Karpas-422 (cell line): ENCODE measurements at regions not wholly inside any gene's neighbourhood (a gene's known extent, or its start where the extent isn't known, plus 50 kb on each side); places are given as distances from the start of the nearest gene placed in this dataset.

ENCODE experiments used
- DNase-seq: peaks from one replicate; pipeline ENCODE4 v3.0.0-alpha.2; 2015
- H2AFZ ChIP-seq: fragments of 200-600 bp; sonication (generic); 2 replicates; pipeline ENCODE4 v1.6.1; 2014; ENCODE audit warnings: antibody characterized with exemption, low read length, mixed read lengths
- H3K27ac ChIP-seq: fragments of 200-600 bp; sonication (generic); 2 replicates; pipeline ENCODE4 v1.5.1; 2014; ENCODE audit warnings: mild to moderate bottlenecking, low read length, moderate library complexity
- H3K27me3 ChIP-seq: fragments of 200-600 bp; sonication (generic); 2 replicates; pipeline ENCODE4 v1.6.1; 2014; ENCODE audit warnings: low read length, mixed read lengths
- H3K36me3 ChIP-seq: fragments of 200-600 bp; sonication (generic); 2 replicates; pipeline ENCODE4 v1.6.1; 2014; ENCODE audit warnings: low read length, mixed read lengths; ENCODE audit not compliant: insufficient read depth
- H3K4me1 ChIP-seq: fragments of 200-600 bp; sonication (generic); 2 replicates; pipeline ENCODE4 v1.6.1; 2014; ENCODE audit warnings: mild to moderate bottlenecking, low read length, mixed read lengths
- H3K4me2 ChIP-seq: fragments of 200-600 bp; sonication (generic); 2 replicates; pipeline ENCODE4 v1.6.1; 2014; ENCODE audit warnings: low read length, low read depth, mild to moderate bottlenecking; ENCODE audit not compliant: poor library complexity, severe bottlenecking
- H3K4me3 ChIP-seq: fragments of 200-600 bp; sonication (generic); 2 replicates; pipeline ENCODE4 v1.5.1; 2014; ENCODE audit warnings: mild to moderate bottlenecking, antibody characterized with exemption, low read length, mixed read lengths
- H3K79me2 ChIP-seq: fragments of 200-600 bp; sonication (generic); 2 replicates; pipeline ENCODE4 v1.6.1; 2014; ENCODE audit warnings: mild to moderate bottlenecking, low read length, mixed read lengths
- H3K9ac ChIP-seq: fragments of 200-600 bp; sonication (generic); 2 replicates; pipeline ENCODE4 v1.6.0; 2014; ENCODE audit warnings: low read length
- H3K9me2 ChIP-seq: fragments of 200-600 bp; sonication (generic), shearing (Covaris generic); replicated peaks from 2 replicates; pipeline ENCODE4 v1.6.0; 2014; ENCODE audit warnings: mild to moderate bottlenecking, low read length, moderate library complexity; ENCODE audit not compliant: insufficient read depth
- H3K9me3 ChIP-seq: fragments of 300-700, 200-600 bp; sonication (generic); 2 replicates; pipeline ENCODE4 v1.6.1; 2014; ENCODE audit warnings: low read length, mixed read lengths
- H4K20me1 ChIP-seq: fragments of 200-600 bp; sonication (generic); 2 replicates; pipeline ENCODE4 v1.6.1; 2014; ENCODE audit warnings: mild to moderate bottlenecking, antibody characterized with exemption, low read length, low read depth; ENCODE audit not compliant: insufficient read depth

DNA sequence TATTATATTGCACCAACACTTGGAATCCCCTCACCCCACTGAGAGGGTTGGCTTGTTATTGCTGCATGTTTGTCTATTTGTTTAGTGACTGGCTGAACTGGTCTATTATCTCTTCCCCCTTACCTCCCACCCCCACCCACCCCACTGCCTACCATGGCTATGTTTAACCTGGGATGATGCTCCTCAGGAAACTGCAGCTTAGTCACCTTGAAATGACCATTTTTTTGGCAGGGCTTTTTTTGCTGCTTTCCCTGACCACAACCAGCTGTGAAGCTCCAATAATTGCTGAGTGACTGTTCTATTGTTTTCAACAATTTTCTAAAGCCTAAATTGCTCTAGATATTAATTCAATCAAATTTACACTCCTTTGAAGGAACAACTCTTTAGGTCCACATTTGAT lies 137.9 kb upstream of the CADM2 start:
- Histone ChIP-seq H2AFZ (no peak overlapping the region), H3K4me2 (no peak overlapping the region), H4K20me1 (no peaks in the 10 kb centered on the region), H3K27me3 (no peaks in the 10 kb centered on the region), H3K4me1 (no peaks in the 10 kb centered on the region), H3K9ac (no peak overlapping the region), H3K36me3 (no peaks in the 10 kb centered on the region), H3K4me3 (no peak overlapping the region), H3K9me2 (no peaks in the 10 kb centered on the region), H3K9me3 (no peaks in the 10 kb centered on the region; the same call in 1 of the 2 replicates), H3K27ac (no peak overlapping the region), H3K79me2 (no peaks in the 10 kb centered on the region)
- no peak for DNase-seq

DNA sequence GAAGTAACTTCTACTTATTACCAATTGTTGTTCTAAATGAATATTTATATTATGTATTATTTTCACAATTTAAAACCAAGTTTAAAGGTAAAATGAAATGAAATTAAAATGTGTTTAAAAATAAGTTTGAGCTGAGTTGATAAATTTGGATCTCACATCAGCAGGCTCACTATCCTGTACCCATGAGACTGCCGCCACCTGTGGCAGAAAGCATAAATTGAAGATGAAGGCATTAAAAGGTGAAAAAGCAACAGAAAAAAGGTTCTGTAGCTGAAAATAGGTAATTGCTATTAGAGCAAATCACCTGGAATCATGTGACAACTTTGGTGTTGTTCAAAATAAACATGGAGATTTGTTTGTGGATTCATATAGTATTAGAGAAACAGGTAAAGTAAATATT lies 133.0 kb upstream of the CADM2 start:
- Histone ChIP-seq H4K20me1 (no peaks in the 10 kb centered on the region), H3K4me3 (no peak overlapping the region), H3K79me2 (no peaks in the 10 kb centered on the region), H2AFZ (no peak overlapping the region), H3K27me3 (no peaks in the 10 kb centered on the region), H3K27ac (no peak overlapping the region), H3K4me1 (no peaks in the 10 kb centered on the region), H3K9me3 (peaks cover 2% of the 10 kb centered on the region; the same call in 1 of the 2 replicates), H3K9me2 (no peaks in the 10 kb centered on the region), H3K9ac (no peak overlapping the region), H3K36me3 (no peaks in the 10 kb centered on the region), H3K4me2 (no peak overlapping the region)
- no peak for DNase-seq

DNA sequence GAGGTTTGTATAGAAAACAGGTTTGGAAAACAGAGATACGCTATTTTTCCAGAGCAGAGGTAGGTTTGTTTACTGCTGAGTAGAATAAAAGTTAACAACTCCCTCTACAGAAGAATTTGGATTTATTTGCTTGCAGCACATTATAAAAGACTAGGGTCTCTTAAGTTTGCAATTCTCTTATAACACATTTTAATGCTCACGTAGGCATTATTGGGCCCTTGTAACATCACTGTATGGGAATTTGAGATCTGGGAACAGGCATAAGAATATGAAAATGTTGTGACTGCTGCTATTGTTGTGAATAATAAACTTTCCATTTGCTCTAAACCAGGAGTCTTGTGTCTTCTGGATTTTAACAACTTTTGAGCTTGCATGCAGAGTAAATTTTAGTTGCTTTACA lies 128.3 kb upstream of the CADM2 start:
- no peak for DNase-seq
- no peaks in the 10 kb centered on the region for H3K9me2 ChIP-seq
- H3K9ac ChIP-seq, result no peak overlapping the region
- no peaks in the 10 kb centered on the region for H3K79me2 ChIP-seq
- H3K27me3 ChIP-seq, result no peaks in the 10 kb centered on the region
- H3K4me3 ChIP-seq, result no peak overlapping the region
- no peak overlapping the region for H3K4me2 ChIP-seq
- no peak overlapping the region for H3K27ac ChIP-seq
- no peaks in the 10 kb centered on the region for H3K4me1 ChIP-seq
- H3K36me3 ChIP-seq, result no peaks in the 10 kb centered on the region
- H3K9me3 ChIP-seq, result peaks cover 2% of the 10 kb centered on the region; the same call in 1 of the 2 replicates
- no peak overlapping the region for H2AFZ ChIP-seq
- no peaks in the 10 kb centered on the region for H4K20me1 ChIP-seq

DNA sequence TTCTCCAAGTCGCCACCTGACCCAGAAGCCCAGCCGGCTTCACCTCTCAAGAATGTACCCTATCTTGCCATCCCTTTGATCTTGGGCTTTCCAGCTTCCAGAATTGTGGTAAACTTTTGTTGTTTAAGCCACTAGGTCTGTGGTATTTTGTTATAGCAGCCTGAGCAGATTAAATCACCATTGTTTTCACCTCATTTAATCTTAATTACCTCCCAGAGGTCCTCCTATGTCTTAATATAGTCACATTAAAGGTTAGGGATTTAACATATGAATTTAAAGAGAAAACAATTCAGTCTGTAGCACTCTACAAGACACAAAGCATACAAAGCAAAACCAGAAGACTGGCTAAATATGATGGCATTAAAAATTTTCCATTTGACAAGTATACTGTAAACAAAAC lies 123.4 kb upstream of the CADM2 start:
- Histone ChIP-seq H3K4me2 (no peak overlapping the region), H4K20me1 (no peaks in the 10 kb centered on the region), H3K4me3 (no peak overlapping the region), H3K9me3 (peaks cover 2% of the 10 kb centered on the region; the same call in 1 of the 2 replicates), H3K9me2 (0 out of 2 replicates have a peak, but pooled peaks cover 2% of the 10 kb centered on the region), H3K36me3 (no peaks in the 10 kb centered on the region), H3K9ac (no peak overlapping the region), H2AFZ (no peak overlapping the region), H3K4me1 (no peaks in the 10 kb centered on the region), H3K27me3 (no peaks in the 10 kb centered on the region), H3K79me2 (no peaks in the 10 kb centered on the region), H3K27ac (no peak overlapping the region)
- DNase-seq, result no peak

DNA sequence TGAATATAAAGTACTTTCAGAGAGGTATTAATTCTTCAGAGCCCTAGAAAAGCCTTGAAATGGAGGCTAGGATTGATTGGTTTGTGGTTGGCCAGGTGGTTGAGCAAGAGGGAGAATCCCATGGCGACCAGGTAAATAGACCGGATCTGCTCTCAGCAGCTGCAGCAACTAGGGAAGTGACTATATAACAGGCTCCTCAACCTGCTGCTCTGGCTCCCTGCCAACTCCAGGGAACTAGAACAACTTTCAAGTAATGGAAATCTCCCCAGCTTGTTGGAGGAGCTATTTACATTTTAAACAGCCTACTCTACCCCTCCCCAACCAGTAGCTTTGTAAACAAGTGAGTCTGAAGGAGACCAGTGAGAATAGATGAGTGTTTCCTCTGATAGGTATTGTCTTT lies 121.8 kb upstream of the CADM2 start:
- Histone ChIP-seq H4K20me1 (no peaks in the 10 kb centered on the region), H3K79me2 (no peaks in the 10 kb centered on the region), H3K27ac (no peak overlapping the region), H3K36me3 (no peaks in the 10 kb centered on the region), H3K9me2 (0 out of 2 replicates have a peak, but pooled peaks cover 2% of the 10 kb centered on the region), H3K27me3 (no peaks in the 10 kb centered on the region), H3K9ac (no peak overlapping the region), H3K4me2 (no peak overlapping the region), H3K4me1 (no peaks in the 10 kb centered on the region), H3K4me3 (no peak overlapping the region), H3K9me3 (no peaks in the 10 kb centered on the region), H2AFZ (no peak overlapping the region)
- no peak for DNase-seq

DNA sequence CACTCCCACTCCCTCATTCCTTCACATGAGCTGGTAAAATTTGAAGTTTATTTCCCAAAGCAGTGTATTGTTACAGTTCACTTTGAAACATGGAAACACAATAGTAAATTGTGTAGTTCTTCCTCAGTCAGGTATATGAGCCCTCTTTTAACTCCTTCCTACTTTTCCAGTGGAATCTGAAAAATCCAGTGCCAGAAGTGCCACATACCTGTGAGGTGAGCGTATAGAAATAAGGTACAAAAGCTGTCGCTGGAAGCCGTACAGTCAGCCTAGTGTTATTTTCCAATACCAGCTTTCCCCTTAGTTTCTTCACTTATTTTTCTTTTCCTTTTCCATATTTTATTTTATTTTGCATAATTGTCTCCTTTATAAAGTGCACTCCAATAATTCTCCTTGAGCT lies 81.7 kb upstream of the CADM2 start:
- Histone ChIP-seq H3K4me2 (no peak overlapping the region), H3K4me1 (no peaks in the 10 kb centered on the region), H3K9me2 (no peaks in the 10 kb centered on the region), H3K9me3 (peaks cover 7% of the 10 kb centered on the region), H3K36me3 (no peaks in the 10 kb centered on the region), H2AFZ (no peak overlapping the region), H4K20me1 (no peaks in the 10 kb centered on the region), H3K79me2 (no peaks in the 10 kb centered on the region), H3K27me3 (no peaks in the 10 kb centered on the region), H3K27ac (no peak overlapping the region), H3K4me3 (no peak overlapping the region), H3K9ac (no peak overlapping the region)
- no peak for DNase-seq

DNA sequence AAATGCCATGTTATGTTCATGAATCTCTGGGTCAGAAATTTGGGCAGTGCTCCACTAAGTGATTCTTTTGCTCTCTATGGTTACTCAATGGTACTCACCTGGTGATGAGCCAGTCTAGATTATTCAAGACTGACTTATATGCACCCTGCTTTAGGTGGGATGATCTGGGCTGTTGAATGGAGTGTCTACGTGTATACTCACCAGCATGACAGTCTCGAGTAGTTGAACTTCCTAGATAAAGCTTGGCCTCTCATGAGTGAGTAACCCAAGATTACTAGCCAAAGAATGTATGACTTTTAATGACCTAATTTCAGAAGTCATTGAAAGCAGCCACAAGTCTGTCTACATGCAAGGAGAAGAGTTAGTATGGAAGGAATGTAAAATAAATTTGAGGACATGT lies 77.5 kb upstream of the CADM2 start:
- Histone ChIP-seq H3K9me2 (no peaks in the 10 kb centered on the region), H3K27me3 (no peaks in the 10 kb centered on the region), H2AFZ (no peak overlapping the region), H3K9me3 (peaks cover 7% of the 10 kb centered on the region), H3K4me1 (no peaks in the 10 kb centered on the region), H3K4me3 (no peak overlapping the region), H3K79me2 (no peaks in the 10 kb centered on the region), H3K9ac (no peak overlapping the region), H3K4me2 (no peak overlapping the region), H4K20me1 (no peaks in the 10 kb centered on the region), H3K27ac (no peak overlapping the region), H3K36me3 (no peaks in the 10 kb centered on the region)
- DNase-seq, result no peak

DNA sequence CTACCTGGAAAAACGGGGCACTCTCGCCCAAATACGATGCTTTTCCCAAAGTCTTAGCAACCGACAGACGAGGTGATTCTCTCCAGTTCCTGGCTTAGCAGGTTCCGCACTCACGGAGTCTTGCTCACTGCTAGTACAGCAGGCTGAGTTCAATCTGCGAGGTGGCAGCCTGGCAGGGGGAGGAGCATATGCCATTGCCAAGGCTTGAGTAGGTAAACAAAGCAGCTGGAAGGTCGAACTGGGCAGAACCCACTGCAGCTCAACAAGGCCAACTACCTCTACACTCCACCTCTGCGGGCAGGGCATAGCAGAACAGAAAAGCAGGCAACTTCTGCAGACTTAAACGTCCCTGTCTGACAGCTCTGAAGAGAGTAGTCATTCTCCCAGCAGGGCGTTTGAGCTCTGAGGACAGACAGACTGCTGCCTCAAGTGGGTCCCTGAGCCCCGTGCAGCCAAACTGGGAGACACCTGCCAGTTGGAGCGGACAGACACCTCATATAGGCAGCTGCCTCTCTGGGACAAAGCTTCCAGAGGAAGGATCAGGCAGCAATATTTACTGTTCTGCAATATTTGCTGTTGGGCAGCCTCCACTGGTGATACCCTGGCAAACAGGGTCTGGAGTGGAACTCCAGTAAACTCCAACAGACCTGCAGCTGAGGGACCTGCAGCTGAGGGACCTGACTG lies 73.4 kb upstream of the CADM2 start:
- no peaks in the 10 kb centered on the region for H3K36me3 ChIP-seq
- no peak overlapping the region for H2AFZ ChIP-seq
- H3K9me2 ChIP-seq, result no peaks in the 10 kb centered on the region
- H3K4me1 ChIP-seq, result no peaks in the 10 kb centered on the region
- H3K79me2 ChIP-seq, result no peaks in the 10 kb centered on the region
- H3K27me3 ChIP-seq, result no peaks in the 10 kb centered on the region
- no peaks in the 10 kb centered on the region for H4K20me1 ChIP-seq
- no peak for DNase-seq
- H3K9ac ChIP-seq, result no peak overlapping the region
- no peaks in the 10 kb centered on the region; the same call in 1 of the 2 replicates for H3K9me3 ChIP-seq
- no peak overlapping the region for H3K4me2 ChIP-seq
- H3K4me3 ChIP-seq, result no peak overlapping the region
- no peak overlapping the region for H3K27ac ChIP-seq
